ENCODE measurements at regions not wholly inside any gene's neighbourhood (a gene's known extent, or its start where the extent isn't known, plus 50 kb on each side); places are given as distances from the start of the nearest gene placed in this dataset.

DNA sequence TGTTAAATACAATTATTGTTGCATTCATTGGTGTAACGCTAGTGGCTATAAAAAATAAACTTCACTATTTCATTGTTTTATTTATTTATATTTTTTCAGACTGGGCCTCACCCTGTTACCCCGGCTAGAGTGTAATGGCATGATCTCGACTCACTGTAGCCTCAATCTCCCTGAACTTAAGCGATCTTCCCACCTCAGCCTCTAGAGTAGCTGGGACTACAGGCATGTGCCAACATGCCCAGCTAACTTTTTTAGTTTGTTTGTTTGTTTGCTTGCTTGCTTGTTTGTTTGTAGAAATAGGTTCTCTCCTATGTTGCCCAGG lies 387.4 kb upstream of the PTBP2 start:
- DNase-seq, result no peak

DNA sequence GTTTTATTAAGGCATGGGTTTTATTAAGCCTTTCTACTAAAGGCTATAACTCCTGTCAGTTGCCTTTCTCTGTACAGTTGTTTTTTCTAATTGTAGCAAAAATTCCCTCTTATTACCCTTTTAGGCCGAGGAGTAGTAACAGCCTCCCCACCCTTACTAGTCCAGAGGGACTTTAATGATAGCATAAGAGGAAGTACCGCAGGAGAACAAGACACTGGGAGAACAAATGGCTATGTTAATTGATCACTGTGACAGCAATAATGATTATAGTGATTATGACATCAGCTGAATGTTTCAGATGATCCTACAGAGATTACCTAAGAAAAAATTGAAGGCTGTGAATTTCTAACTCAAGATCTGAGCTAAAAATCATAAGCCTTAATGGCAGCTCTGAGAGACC lies 383.0 kb upstream of the PTBP2 start:
- no peak for DNase-seq

GRCh38 chr1:96340686-96341085 lies 380.9 kb upstream of the PTBP2 start:
- no peak for DNase-seq

DNA sequence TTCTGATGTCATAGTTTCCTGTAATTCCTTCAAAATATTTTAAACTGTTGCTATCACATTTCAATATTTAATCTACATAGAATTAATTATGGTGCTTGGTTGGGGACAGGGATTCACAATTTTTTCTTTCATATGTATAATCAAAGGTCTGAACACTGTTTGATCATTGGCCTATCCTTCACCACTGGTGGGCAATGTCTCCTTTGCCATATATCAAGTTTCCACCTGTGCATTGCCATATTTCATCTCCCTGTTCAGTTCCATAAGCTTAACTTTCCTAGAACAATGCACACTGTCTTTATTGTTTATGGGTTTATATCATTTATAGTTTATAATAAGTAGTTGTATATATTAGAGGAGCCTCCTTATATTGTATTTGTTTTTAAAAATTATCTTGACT lies 374.9 kb upstream of the PTBP2 start:
- DNase-seq, result no peak

- no peak for DNase-seq
Observed at GRCh38 chr1:96349896-96350295, 371.7 kb upstream of the PTBP2 start.

GRCh38 chr1:96352733-96353132 lies 368.9 kb upstream of the PTBP2 start:
- no peak for DNase-seq

DNA sequence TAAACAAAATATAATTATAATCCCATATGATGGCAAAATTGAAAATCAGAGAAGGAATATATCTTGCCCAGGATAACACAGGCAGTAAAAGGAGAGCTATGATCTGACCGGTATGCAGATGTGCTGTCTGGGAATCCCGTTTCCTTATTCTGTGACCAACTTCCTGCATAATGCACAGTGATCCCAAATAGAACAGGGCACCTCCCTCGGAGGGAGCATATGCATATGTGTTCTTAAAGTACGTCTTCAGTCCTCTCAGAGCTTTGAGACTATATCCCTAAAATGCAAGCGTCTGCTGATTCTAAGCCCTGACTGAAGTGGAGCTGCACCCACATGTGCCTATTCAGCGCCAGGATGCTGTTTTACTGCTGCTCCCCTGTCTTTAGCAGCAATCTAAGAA lies 366.1 kb upstream of the PTBP2 start:
- no peak for DNase-seq

GRCh38 chr1:96355961-96356360 lies 365.6 kb upstream of the PTBP2 start:
- DNase-seq, result no peak

GRCh38 chr1:96357141-96357765 lies 364.3 kb upstream of the PTBP2 start:
- no peak for DNase-seq

GRCh38 chr1:96358057-96358456 lies 363.5 kb upstream of the PTBP2 start:
- DNase-seq, result no peak

- no peak for DNase-seq
Observed at GRCh38 chr1:96360036-96360795, 361.4 kb upstream of the PTBP2 start.

- no peak for DNase-seq
Observed at GRCh38 chr1:96361271-96361856, 360.2 kb upstream of the PTBP2 start.

DNA sequence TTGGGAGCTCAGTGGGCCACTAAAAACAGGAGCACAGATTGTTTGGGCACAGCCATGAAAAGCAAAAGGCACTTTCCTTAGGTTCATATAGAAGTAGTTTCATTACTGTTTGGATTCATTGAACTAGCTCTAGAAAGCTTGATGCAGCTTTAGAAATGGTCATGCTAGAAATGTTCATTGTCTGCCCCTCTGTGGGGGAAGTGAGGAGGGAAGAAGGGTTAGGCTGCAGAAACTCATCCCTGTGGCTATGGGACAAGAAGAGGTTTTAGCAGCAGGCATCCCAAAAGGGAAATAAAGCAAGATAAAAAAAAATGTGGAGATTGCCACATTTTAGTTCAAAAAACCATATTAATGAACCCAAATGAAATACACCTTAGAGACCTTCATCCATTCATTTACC lies 359.6 kb upstream of the PTBP2 start:
- DNase-seq, result no peak

DNA sequence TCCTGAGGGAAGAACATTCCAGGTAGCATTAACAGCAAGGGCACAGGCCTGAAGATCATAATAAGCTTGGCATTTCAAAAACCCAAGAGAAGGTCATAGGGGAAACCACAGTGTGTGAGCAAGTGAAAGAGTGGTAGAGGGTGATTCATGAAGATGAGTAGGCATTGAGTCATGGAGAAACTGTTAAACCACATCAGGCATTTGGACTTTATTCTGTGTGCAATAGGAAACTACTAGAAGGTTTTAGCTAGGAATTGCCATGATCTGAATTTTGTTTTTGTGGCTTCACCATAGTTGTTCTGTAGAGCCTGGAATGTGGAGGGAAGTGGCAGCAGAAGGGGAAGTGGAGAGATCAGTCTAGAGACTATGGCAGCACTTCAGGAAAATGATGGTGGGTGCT lies 359.0 kb upstream of the PTBP2 start:
- DNase-seq, result no peak

DNA sequence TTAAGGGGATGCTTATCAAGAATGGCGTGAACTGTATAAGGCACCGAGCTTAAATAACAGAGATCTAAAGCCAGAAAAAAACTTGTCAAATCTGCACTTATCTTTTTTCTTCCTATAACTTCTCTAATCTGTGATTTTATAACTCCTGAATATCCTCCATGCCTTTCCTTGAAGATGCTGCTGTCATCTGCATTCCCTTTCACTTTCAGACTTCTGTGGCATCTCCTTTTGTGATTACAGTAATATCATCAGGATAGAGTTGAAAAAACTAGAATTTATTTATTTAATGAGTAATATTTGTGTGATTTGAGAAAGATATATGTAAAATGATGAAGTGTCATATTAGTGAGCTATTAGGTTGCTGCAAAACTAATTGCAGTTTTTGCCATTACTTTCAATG lies 357.8 kb upstream of the PTBP2 start:
- no peak for DNase-seq

- no peak for DNase-seq
Observed at GRCh38 chr1:96364576-96364975, 357.0 kb upstream of the PTBP2 start.

GRCh38 chr1:96365076-96365475 lies 356.5 kb upstream of the PTBP2 start:
- DNase-seq, result no peak

- no peak for DNase-seq
Observed at GRCh38 chr1:96365596-96366390, 355.8 kb upstream of the PTBP2 start.

- no peak for DNase-seq
Observed at GRCh38 chr1:96366516-96366915, 355.1 kb upstream of the PTBP2 start.

- DNase-seq, result no peak
Observed at GRCh38 chr1:96367791-96368190, 353.8 kb upstream of the PTBP2 start.

DNA sequence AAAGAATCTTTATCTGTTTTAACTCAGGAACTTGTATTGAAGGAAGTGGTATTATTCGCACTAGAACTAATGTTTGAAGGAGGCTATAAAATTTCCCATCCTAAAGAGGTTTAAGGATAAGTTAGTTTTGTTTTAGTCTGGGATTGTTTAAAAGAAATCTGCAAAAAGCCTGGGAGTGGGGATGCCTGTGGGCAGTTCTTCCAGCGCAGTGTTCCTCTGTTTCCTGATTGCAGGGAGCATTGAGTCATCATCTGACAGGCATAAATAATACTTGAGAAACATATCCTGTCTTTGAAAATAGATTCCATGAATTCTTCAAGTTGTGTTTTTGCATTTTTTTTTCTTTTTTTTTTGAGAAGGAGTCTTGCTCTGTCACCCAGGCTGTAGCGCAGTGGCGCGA lies 350.8 kb upstream of the PTBP2 start:
- no peak for DNase-seq

DNA sequence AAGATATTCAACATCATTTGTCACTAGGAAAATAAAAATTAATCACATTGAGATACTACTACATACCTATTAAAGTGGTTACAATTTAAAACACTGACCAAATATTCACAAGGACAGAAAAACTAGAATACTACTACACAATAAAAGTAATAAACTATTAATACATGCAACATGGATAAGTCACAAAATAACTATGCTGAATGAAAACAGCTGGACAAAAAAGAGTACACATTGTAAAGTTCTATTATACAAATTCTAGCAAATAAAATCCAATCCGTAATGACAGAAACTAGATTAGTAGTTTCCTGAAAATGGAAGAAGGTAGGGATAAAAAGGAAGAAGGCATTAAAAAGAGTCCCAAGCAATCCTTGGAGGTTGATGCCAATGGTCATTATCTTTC lies 348.7 kb upstream of the PTBP2 start:
- DNase-seq, result no peak

DNA sequence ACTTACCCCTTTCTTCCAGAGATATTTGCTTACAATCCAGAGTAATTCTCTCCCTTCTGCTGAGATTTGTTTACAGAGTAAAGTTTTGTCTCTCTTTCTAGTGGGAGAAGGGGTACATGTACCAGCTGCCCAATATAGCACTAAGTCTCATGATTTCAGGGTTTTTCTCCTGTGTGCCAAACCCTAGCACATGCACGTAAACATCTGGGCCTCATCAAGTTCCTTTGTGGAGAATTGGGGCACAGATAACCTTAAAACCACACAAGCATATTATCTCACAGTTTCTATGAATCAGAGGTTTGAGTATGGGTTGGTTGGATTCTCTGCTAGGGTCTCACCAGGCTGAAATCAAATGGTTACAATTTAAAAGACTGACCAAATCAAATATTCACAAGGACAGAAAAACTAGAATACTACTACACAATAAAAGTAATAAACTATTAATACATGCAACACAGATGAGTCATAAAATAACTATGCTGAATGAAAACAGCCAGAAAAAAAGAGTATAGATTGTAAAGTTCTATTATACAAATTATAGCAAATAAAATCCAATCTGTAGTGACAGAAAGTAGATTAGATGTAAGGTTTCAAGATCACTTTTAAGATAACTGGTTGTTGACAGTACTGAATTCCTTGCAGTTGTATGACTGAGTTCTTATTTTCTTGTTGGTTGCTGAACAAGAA lies 347.4 kb upstream of the PTBP2 start:
- no peak for DNase-seq

Measured in NCI-H526 treated with DMSO at 0.1 percent for 48 hours (cell line).